Liver (tissue), 8 donors: ENCODE measurements at regions not wholly inside any gene's neighbourhood (a gene's known extent, or its start where the extent isn't known, plus 50 kb on each side); places are given as distances from the start of the nearest gene placed in this dataset.

ENCODE experiments used
- DNase-seq: peaks from one replicate; pipeline ENCODE4 v3.0.0-alpha.2; 2017; ENCODE audit warnings: low spot score
- H3K27ac ChIP-seq, 2 donors: one replicate each; pipeline ENCODE4 v1.7.0; 2013; ENCODE audit warnings: inconsistent platforms in 2 of 2, low read length in 2 of 2, control low read depth in 1 of 2, low read depth in 1 of 2, mild to moderate bottlenecking in 1 of 2
- H3K27me3 ChIP-seq, 4 donors: one replicate each; pipeline versions ENCODE4 v1.6.1 to v1.7.0; 2013; ENCODE audit warnings: low read length in 3 of 4, inconsistent platforms in 1 of 4, mild to moderate bottlenecking in 1 of 4, moderate library complexity in 1 of 4; ENCODE audit not compliant: control insufficient read depth in 4 of 4, insufficient read depth in 4 of 4
- H3K36me3 ChIP-seq, 4 donors: one replicate each; pipeline versions ENCODE4 v1.6.1 to v1.7.0; 2013; ENCODE audit warnings: low read length in 3 of 4, mild to moderate bottlenecking in 3 of 4, low read depth in 1 of 4, moderate library complexity in 1 of 4; ENCODE audit not compliant: control insufficient read depth in 4 of 4, insufficient read depth in 3 of 4
- H3K4me1 ChIP-seq, 4 donors: one replicate each; pipeline versions ENCODE4 v1.6.1 to v1.7.0; 2013; ENCODE audit warnings: low read length in 3 of 4, mild to moderate bottlenecking in 3 of 4, moderate library complexity in 1 of 4; ENCODE audit not compliant: control insufficient read depth in 4 of 4, insufficient read depth in 4 of 4
- H3K4me3 ChIP-seq, 3 donors: one replicate each; pipeline versions ENCODE4 v1.6.1 to v1.7.0; 2013; ENCODE audit warnings: low read length in 3 of 3, control low read depth in 1 of 3, low read depth in 1 of 3, mild to moderate bottlenecking in 1 of 3
- H3K9ac ChIP-seq, 2 donors: one replicate each; pipeline ENCODE4 v1.7.0; 2013; ENCODE audit warnings: low read length in 2 of 2, mild to moderate bottlenecking in 2 of 2, moderate library complexity in 2 of 2, control low read depth in 1 of 2, low read depth in 1 of 2
- H3K9me3 ChIP-seq, 4 donors: one replicate each; pipeline versions ENCODE4 v1.6.1 to v1.7.0; 2013; ENCODE audit warnings: low read length in 3 of 4; ENCODE audit not compliant: control insufficient read depth in 4 of 4
- EGR1 ChIP-seq, 2 donors: IDR thresholded peaks; 2 replicates each; pipeline ENCODE4 v1.6.1; 2016 to 2018; ENCODE audit warnings: antibody characterized with exemption in 2 of 2, low read depth in 2 of 2
- FOXA1 ChIP-seq: IDR thresholded peaks from 2 replicates; pipeline ENCODE4 v1.6.1; 2016; ENCODE audit warnings: antibody characterized with exemption
- FOXA2 ChIP-seq: IDR thresholded peaks from 2 replicates; pipeline ENCODE4 v1.6.1; 2016; ENCODE audit warnings: antibody characterized with exemption
- GABPA ChIP-seq, 2 donors: IDR thresholded peaks in 1 of 2; conservative IDR thresholded peaks in 1 of 2; 2 replicates each; pipeline ENCODE4 v1.6.1; 2016; ENCODE audit warnings: antibody characterized with exemption in 2 of 2, mild to moderate bottlenecking in 1 of 2, moderate library complexity in 1 of 2
- HNF4A ChIP-seq, 2 donors: conservative IDR thresholded peaks; 2 replicates each; pipeline ENCODE4 v1.6.1; 2016; ENCODE audit warnings: antibody characterized with exemption in 2 of 2, mild to moderate bottlenecking in 2 of 2
- HNF4G ChIP-seq: IDR thresholded peaks from 2 replicates; pipeline ENCODE4 v1.6.1; 2016; ENCODE audit warnings: antibody characterized with exemption
- NR2F2 ChIP-seq: IDR thresholded peaks from 2 replicates; pipeline ENCODE4 v1.6.1; 2016; ENCODE audit warnings: antibody characterized with exemption
- RAD21 ChIP-seq, 2 donors: IDR thresholded peaks; 2 replicates each; pipeline ENCODE4 v1.6.1; 2016; ENCODE audit warnings: antibody characterized with exemption in 2 of 2, mild to moderate bottlenecking in 2 of 2
- RXRA ChIP-seq, 2 donors: IDR thresholded peaks; 2 replicates each; pipeline ENCODE4 v1.6.1; 2017 to 2018; ENCODE audit warnings: antibody characterized with exemption in 2 of 2, mild to moderate bottlenecking in 1 of 2
- SP1 ChIP-seq: IDR thresholded peaks from 2 replicates; pipeline ENCODE4 v1.6.1; 2018; ENCODE audit warnings: antibody characterized with exemption, mild to moderate bottlenecking
- TAF1 ChIP-seq: conservative IDR thresholded peaks from 2 replicates; pipeline ENCODE4 v1.6.1; 2016; ENCODE audit warnings: antibody characterized with exemption, mild to moderate bottlenecking
- YY1 ChIP-seq: IDR thresholded peaks from 2 replicates; pipeline ENCODE4 v1.6.1; 2016; ENCODE audit warnings: antibody characterized with exemption, mild to moderate bottlenecking
- WGBS: extraction: QIAGEN DNeasy Blood & Tissue Kit; methylation state at CpG from one replicate; pipeline ENCODE4 v1.1.7; 2013; 5-methylcytosine and 5-hydroxymethylcytosine counted together
- TF ChIP-seq, protein P1 (sequence below): IDR thresholded peaks from 2 replicates; pipeline ENCODE4 v1.6.1; 2016; ENCODE audit warnings: antibody characterized with exemption
- TF ChIP-seq, protein P2 (sequence below): fragments of 150-350 bp; IDR thresholded peaks from 2 replicates; pipeline ENCODE4 v1.5.1; 2017; ENCODE audit warnings: improper control_type of control experiment, low read depth, low read length; ENCODE audit not compliant: missing input control
- TF ChIP-seq, protein P3 (sequence below): IDR thresholded peaks from 2 replicates; pipeline ENCODE4 v1.6.1; 2016; ENCODE audit warnings: antibody characterized with exemption
- TF ChIP-seq, protein P4 (sequence below): IDR thresholded peaks from 2 replicates; pipeline ENCODE4 v1.6.1; 2016; ENCODE audit warnings: antibody characterized with exemption, mild to moderate bottlenecking
- TF ChIP-seq, protein P5 (sequence below): IDR thresholded peaks from 2 replicates; pipeline ENCODE4 v1.6.1; 2016; ENCODE audit warnings: antibody characterized with exemption
- donor health status: healthy.
- donor health status: healthy.
- donor health status: healthy.
- donor health status: healthy.
- donor health status: healthy.

DNA sequence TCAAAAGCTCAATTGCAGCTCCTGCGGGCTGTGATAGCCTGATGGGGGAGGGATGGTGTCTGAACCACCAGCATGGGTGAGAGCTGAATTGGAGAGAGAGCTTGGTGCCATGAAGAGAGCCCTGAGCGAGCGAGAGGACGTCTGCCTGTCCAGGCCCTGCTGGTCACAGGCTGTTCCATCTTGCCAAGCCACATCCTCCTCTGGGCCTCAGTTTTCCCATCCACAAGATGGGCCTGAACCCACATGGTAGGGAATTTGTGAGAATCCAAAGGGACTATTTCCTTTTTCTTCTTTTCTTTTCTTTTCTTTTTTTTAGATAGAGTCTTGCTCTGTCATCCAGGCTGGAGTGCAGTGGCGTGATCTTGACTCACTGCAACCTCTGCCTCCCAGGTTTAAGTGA is 276.4 kb downstream of the VRK1 start:
- no peak for TF ChIP-seq RXRA (IDR thresholded peaks at IDR 0.05)
- no peak for TF ChIP-seq TAF1
- TF ChIP-seq YY1: no peak
- TF ChIP-seq RAD21 (IDR thresholded peaks at IDR 0.05): no peak
- TF ChIP-seq, protein P1, sequence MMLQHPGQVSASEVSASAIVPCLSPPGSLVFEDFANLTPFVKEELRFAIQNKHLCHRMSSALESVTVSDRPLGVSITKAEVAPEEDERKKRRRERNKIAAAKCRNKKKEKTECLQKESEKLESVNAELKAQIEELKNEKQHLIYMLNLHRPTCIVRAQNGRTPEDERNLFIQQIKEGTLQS: no peak
- TF ChIP-seq, protein P2, sequence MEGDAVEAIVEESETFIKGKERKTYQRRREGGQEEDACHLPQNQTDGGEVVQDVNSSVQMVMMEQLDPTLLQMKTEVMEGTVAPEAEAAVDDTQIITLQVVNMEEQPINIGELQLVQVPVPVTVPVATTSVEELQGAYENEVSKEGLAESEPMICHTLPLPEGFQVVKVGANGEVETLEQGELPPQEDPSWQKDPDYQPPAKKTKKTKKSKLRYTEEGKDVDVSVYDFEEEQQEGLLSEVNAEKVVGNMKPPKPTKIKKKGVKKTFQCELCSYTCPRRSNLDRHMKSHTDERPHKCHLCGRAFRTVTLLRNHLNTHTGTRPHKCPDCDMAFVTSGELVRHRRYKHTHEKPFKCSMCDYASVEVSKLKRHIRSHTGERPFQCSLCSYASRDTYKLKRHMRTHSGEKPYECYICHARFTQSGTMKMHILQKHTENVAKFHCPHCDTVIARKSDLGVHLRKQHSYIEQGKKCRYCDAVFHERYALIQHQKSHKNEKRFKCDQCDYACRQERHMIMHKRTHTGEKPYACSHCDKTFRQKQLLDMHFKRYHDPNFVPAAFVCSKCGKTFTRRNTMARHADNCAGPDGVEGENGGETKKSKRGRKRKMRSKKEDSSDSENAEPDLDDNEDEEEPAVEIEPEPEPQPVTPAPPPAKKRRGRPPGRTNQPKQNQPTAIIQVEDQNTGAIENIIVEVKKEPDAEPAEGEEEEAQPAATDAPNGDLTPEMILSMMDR: no peak
- TF ChIP-seq, protein P3, sequence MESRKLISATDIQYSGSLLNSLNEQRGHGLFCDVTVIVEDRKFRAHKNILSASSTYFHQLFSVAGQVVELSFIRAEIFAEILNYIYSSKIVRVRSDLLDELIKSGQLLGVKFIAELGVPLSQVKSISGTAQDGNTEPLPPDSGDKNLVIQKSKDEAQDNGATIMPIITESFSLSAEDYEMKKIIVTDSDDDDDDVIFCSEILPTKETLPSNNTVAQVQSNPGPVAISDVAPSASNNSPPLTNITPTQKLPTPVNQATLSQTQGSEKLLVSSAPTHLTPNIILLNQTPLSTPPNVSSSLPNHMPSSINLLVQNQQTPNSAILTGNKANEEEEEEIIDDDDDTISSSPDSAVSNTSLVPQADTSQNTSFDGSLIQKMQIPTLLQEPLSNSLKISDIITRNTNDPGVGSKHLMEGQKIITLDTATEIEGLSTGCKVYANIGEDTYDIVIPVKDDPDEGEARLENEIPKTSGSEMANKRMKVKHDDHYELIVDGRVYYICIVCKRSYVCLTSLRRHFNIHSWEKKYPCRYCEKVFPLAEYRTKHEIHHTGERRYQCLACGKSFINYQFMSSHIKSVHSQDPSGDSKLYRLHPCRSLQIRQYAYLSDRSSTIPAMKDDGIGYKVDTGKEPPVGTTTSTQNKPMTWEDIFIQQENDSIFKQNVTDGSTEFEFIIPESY: no peak
- TF ChIP-seq, protein P4, sequence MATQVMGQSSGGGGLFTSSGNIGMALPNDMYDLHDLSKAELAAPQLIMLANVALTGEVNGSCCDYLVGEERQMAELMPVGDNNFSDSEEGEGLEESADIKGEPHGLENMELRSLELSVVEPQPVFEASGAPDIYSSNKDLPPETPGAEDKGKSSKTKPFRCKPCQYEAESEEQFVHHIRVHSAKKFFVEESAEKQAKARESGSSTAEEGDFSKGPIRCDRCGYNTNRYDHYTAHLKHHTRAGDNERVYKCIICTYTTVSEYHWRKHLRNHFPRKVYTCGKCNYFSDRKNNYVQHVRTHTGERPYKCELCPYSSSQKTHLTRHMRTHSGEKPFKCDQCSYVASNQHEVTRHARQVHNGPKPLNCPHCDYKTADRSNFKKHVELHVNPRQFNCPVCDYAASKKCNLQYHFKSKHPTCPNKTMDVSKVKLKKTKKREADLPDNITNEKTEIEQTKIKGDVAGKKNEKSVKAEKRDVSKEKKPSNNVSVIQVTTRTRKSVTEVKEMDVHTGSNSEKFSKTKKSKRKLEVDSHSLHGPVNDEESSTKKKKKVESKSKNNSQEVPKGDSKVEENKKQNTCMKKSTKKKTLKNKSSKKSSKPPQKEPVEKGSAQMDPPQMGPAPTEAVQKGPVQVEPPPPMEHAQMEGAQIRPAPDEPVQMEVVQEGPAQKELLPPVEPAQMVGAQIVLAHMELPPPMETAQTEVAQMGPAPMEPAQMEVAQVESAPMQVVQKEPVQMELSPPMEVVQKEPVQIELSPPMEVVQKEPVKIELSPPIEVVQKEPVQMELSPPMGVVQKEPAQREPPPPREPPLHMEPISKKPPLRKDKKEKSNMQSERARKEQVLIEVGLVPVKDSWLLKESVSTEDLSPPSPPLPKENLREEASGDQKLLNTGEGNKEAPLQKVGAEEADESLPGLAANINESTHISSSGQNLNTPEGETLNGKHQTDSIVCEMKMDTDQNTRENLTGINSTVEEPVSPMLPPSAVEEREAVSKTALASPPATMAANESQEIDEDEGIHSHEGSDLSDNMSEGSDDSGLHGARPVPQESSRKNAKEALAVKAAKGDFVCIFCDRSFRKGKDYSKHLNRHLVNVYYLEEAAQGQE: no peak
- no peak for TF ChIP-seq HNF4A (conservative IDR thresholded peaks at IDR 0.05)
- no peak for TF ChIP-seq HNF4G
- TF ChIP-seq EGR1 (IDR thresholded peaks at IDR 0.05; ENCODE audit: low read depth in 2 of 2): no peak
- TF ChIP-seq, protein P5, sequence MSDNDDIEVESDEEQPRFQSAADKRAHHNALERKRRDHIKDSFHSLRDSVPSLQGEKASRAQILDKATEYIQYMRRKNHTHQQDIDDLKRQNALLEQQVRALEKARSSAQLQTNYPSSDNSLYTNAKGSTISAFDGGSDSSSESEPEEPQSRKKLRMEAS: no peak
- TF ChIP-seq SP1: no peak
- TF ChIP-seq FOXA1: no peak
- no peak for TF ChIP-seq FOXA2
- no peak for TF ChIP-seq NR2F2
- Histone ChIP-seq H3K36me3 (no peaks in the 10 kb centered on the region), H3K4me1 (no peaks in the 10 kb centered on the region), H3K9me3 (no peaks in the 10 kb centered on the region), H3K4me3 (no peak overlapping the region), H3K27ac (no peak overlapping the region), H3K9ac (no peak overlapping the region), H3K27me3 (peaks cover 0 to 5% (median 0%) of the 10 kb centered on the region in 4 donors)
- no peak for DNase-seq
- 77% methylated on average over 5 of the region's 5 CpGs for WGBS

DNA sequence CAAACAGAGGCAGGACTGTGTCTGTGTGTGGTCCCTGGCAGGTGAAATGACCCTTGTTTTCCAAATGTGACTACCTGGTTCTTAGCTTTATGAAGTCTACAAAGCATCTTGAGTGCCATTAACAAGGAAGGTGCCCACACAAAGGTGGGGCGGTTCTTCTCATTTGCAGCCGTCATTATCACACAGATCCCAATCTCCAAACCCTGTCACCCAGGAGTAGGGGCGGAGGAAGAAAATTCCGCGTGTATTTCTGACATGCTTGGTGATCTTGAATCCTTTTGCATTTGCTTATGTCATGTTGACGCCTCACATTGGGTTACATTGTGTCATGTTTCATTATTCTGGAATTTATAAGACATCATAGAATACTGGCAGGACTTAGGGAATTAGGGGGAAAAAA is 277.3 kb downstream of the VRK1 start:
- no peaks in the 10 kb centered on the region for H3K4me1 ChIP-seq
- no peak for DNase-seq
- no peak for TF ChIP-seq TAF1
- TF ChIP-seq RAD21 (IDR thresholded peaks at IDR 0.05): no peak
- TF ChIP-seq GABPA (IDR thresholded peaks at IDR 0.05 in 1 of 2, conservative IDR thresholded peaks at IDR 0.05 in 1 of 2): no peak
- TF ChIP-seq EGR1 (IDR thresholded peaks at IDR 0.05; ENCODE audit: low read depth in 2 of 2): no peak
- TF ChIP-seq FOXA1: no peak
- TF ChIP-seq SP1: no peak
- no peak for TF ChIP-seq RXRA (IDR thresholded peaks at IDR 0.05)
- TF ChIP-seq NR2F2: no peak
- no peak for TF ChIP-seq FOXA2
- 69% methylated on average over 6 of the region's 6 CpGs for WGBS
- peaks cover 0 to 2% (median 0%) of the 10 kb centered on the region in 4 donors for H3K27me3 ChIP-seq
- H3K27ac ChIP-seq: no peak overlapping the region
- H3K4me3 ChIP-seq: no peak overlapping the region
- H3K9ac ChIP-seq: no peak overlapping the region
- no peaks in the 10 kb centered on the region for H3K9me3 ChIP-seq
- no peaks in the 10 kb centered on the region for H3K36me3 ChIP-seq
